H9 (cell line): ENCODE measurements at regions not wholly inside any gene's neighbourhood (a gene's known extent, or its start where the extent isn't known, plus 50 kb on each side); places are given as distances from the start of the nearest gene placed in this dataset.

ENCODE experiments used
- DNase-seq: peaks from one replicate; pipeline ENCODE4 v3.0.0-alpha.2; 2017
- H2AFZ ChIP-seq: one replicate; pipeline ENCODE4 v1.6.1; 2013; ENCODE audit warnings: mild to moderate bottlenecking, low read length, control low read depth, moderate library complexity
- H2AK5ac ChIP-seq: 2 replicates; pipeline ENCODE4 v1.6.1; 2013; ENCODE audit warnings: low read length, control low read depth, mixed read lengths; ENCODE audit not compliant: insufficient read length
- H2BK120ac ChIP-seq: one replicate; pipeline ENCODE4 v1.6.1; 2013; ENCODE audit warnings: low read depth, mild to moderate bottlenecking, low read length, control low read depth, inconsistent platforms; ENCODE audit not compliant: poor library complexity, severe bottlenecking
- H2BK12ac ChIP-seq: 2 replicates; pipeline ENCODE4 v1.6.1; 2013; ENCODE audit warnings: low read length, control low read depth, mixed read lengths, low read depth; ENCODE audit not compliant: insufficient read length
- H2BK15ac ChIP-seq: 2 replicates; pipeline ENCODE4 v1.6.1; 2013; ENCODE audit warnings: low read depth, low read length, control low read depth
- H2BK20ac ChIP-seq: one replicate; pipeline ENCODE4 v1.6.1; 2013; ENCODE audit warnings: low read depth, mild to moderate bottlenecking, low read length, control low read depth, inconsistent platforms; ENCODE audit not compliant: poor library complexity, severe bottlenecking
- H2BK5ac ChIP-seq: 2 replicates; pipeline ENCODE4 v1.6.1; 2013; ENCODE audit warnings: low read length, control low read depth, mixed read lengths; ENCODE audit not compliant: insufficient read length
- H3K14ac ChIP-seq: 2 replicates; pipeline ENCODE4 v1.6.1; 2013; ENCODE audit warnings: low read length, control low read depth; ENCODE audit not compliant: insufficient read depth
- H3K18ac ChIP-seq: 2 replicates; pipeline ENCODE4 v1.6.1; 2013; ENCODE audit warnings: low read depth, mild to moderate bottlenecking, mixed read lengths, low read length, control low read depth; ENCODE audit not compliant: insufficient read length
- H3K23ac ChIP-seq: 2 replicates; pipeline ENCODE4 v1.6.1; 2013; ENCODE audit warnings: low read length, control low read depth, mixed read lengths, low read depth; ENCODE audit not compliant: insufficient read length
- H3K23me2 ChIP-seq: 2 replicates; pipeline ENCODE4 v1.6.1; 2013; ENCODE audit warnings: low read depth, mild to moderate bottlenecking, mixed read lengths, low read length, control low read depth; ENCODE audit not compliant: insufficient read length, poor library complexity, severe bottlenecking
- H3K27ac ChIP-seq: 2 replicates; pipeline ENCODE4 v1.5.1; 2013; ENCODE audit warnings: low read length, control low read depth, mixed read lengths, low read depth; ENCODE audit not compliant: insufficient read length
- H3K27me3 ChIP-seq: 2 replicates; pipeline ENCODE4 v1.6.1; 2013; ENCODE audit warnings: low read length, control low read depth, inconsistent platforms; ENCODE audit not compliant: insufficient read depth
- H3K4ac ChIP-seq: 2 replicates; pipeline ENCODE4 v1.6.1; 2013; ENCODE audit warnings: low read depth, mild to moderate bottlenecking, control low read depth, inconsistent platforms, low read length, moderate library complexity
- H3K4me1 ChIP-seq: 2 replicates; pipeline ENCODE4 v1.6.1; 2013; ENCODE audit warnings: low read length, control low read depth, inconsistent platforms; ENCODE audit not compliant: insufficient read depth
- H3K4me2 ChIP-seq: 2 replicates; pipeline ENCODE4 v1.6.1; 2013; ENCODE audit warnings: low read length, control low read depth, mixed read lengths; ENCODE audit not compliant: insufficient read length, insufficient read depth
- H3K56ac ChIP-seq: 2 replicates; pipeline ENCODE4 v1.6.1; 2013; ENCODE audit warnings: low read depth, mild to moderate bottlenecking, mixed read lengths, low read length, control low read depth; ENCODE audit not compliant: insufficient read length
- H3K79me1 ChIP-seq: 2 replicates; pipeline ENCODE4 v1.6.1; 2013; ENCODE audit warnings: low read depth, mild to moderate bottlenecking, moderate library complexity, low read length, control low read depth, inconsistent platforms; ENCODE audit not compliant: insufficient read depth, poor library complexity, severe bottlenecking
- H3K79me2 ChIP-seq: 2 replicates; pipeline ENCODE4 v1.6.1; 2013; ENCODE audit warnings: low read length, control low read depth, inconsistent platforms; ENCODE audit not compliant: insufficient read depth
- H3K9ac ChIP-seq: 2 replicates; pipeline ENCODE4 v1.6.1; 2013; ENCODE audit warnings: low read length, control low read depth, mixed read lengths; ENCODE audit not compliant: insufficient read length; ENCODE audit errors: extremely low read depth
- H3K9me3 ChIP-seq: one replicate; pipeline ENCODE4 v1.6.1; 2013; ENCODE audit warnings: low read depth, low read length, inconsistent platforms; ENCODE audit not compliant: control insufficient read depth
- H3T11ph ChIP-seq: one replicate; pipeline ENCODE4 v1.6.1; 2013; ENCODE audit warnings: mild to moderate bottlenecking, low read length, control low read depth, inconsistent platforms
- H4K20me1 ChIP-seq: one replicate; pipeline ENCODE4 v1.6.1; 2013; ENCODE audit not compliant: control insufficient read depth, insufficient read length, insufficient read depth
- H4K5ac ChIP-seq: 2 replicates; pipeline ENCODE4 v1.6.1; 2013; ENCODE audit warnings: low read depth, mild to moderate bottlenecking, mixed read lengths, low read length, control low read depth; ENCODE audit not compliant: insufficient read length
- H4K8ac ChIP-seq: replicated peaks from 2 replicates; pipeline ENCODE4 v1.6.1; 2013; ENCODE audit warnings: low read length, control low read depth, mixed read lengths, low read depth; ENCODE audit not compliant: insufficient read length
- H4K91ac ChIP-seq: 2 replicates; pipeline ENCODE4 v1.6.1; 2013; ENCODE audit warnings: low read depth, mild to moderate bottlenecking, moderate library complexity, mixed read lengths, low read length, control low read depth; ENCODE audit not compliant: insufficient read length
- H3K27ac Mint-ChIP-seq, 3 experiments: 2 replicates in 2 of 3; 3 replicates in 1 of 3; pipeline ENCODE4 v1.8.0; 2020 to 2021; ENCODE audit warnings: mixed read lengths in 3 of 3, mild to moderate bottlenecking in 1 of 3, moderate library complexity in 1 of 3
- H3K27me3 Mint-ChIP-seq: 2 replicates; pipeline ENCODE4 v1.8.0; 2021; ENCODE audit warnings: low read depth, mild to moderate bottlenecking, moderate library complexity, mixed read lengths
- H3K36me3 Mint-ChIP-seq, 3 experiments: 2 replicates in 2 of 3; 3 replicates in 1 of 3; pipeline ENCODE4 v1.8.0; 2020 to 2021; ENCODE audit warnings: low read depth in 3 of 3, mixed read lengths in 3 of 3; ENCODE audit not compliant: insufficient read depth in 1 of 3
- H3K4me1 Mint-ChIP-seq, 2 experiments: 2 replicates each; pipeline ENCODE4 v1.8.0; 2020; ENCODE audit warnings: mixed read lengths in 2 of 2
- H3K4me3 Mint-ChIP-seq, 2 experiments: 2 replicates in 1 of 2; 3 replicates in 1 of 2; pipeline ENCODE4 v1.8.0; 2020 to 2021; ENCODE audit warnings: mild to moderate bottlenecking in 2 of 2, mixed read lengths in 2 of 2, moderate library complexity in 1 of 2
- H3K9me3 Mint-ChIP-seq, 2 experiments: 2 replicates in 1 of 2; 3 replicates in 1 of 2; pipeline ENCODE4 v1.8.0; 2020; ENCODE audit warnings: mild to moderate bottlenecking in 2 of 2, mixed read lengths in 2 of 2, moderate library complexity in 1 of 2
- CTCF ChIP-seq: fragments of 200-600 bp; sonication (generic); conservative IDR thresholded peaks from 3 replicates; pipeline ENCODE4 v1.8.0; 2021; ENCODE audit warnings: antibody characterized with exemption, mild to moderate bottlenecking
- whole genome bisulfite sequencing: extraction: QIAGEN DNeasy Blood & Tissue Kit; methylation state at CpG from one replicate; pipeline ENCODE4 v1.1.7; 2013; ENCODE audit warnings: missing lambda C conversion rate, low lambda C conversion rate, mixed read lengths; ENCODE audit not compliant: insufficient read length; ENCODE audit errors: extremely low coverage; 5-methylcytosine and 5-hydroxymethylcytosine counted together

- no peaks in the 10 kb centered on the region for H4K20me1 ChIP-seq
- no peak overlapping the region for H4K8ac ChIP-seq
- H3K23me2 ChIP-seq, result no peaks in the 10 kb centered on the region
- no CpG with 5 or more reads among the region's 3 CpGs for WGBS
- no peak overlapping the region for H2AK5ac ChIP-seq
- H3K4me3 Mint-ChIP-seq, result no peak overlapping the region
- H3K18ac ChIP-seq, result no peak overlapping the region
- no peak overlapping the region for H4K91ac ChIP-seq
- H3K23ac ChIP-seq, result no peak overlapping the region
- H3K27ac Mint-ChIP-seq, result no peak overlapping the region
- no peak overlapping the region for H3K27ac ChIP-seq
- no peak overlapping the region for H2AFZ ChIP-seq
- H3K79me2 ChIP-seq, result no peaks in the 10 kb centered on the region
- H3K79me1 ChIP-seq, result no peaks in the 10 kb centered on the region
- no peaks in the 10 kb centered on the region for H3K27me3 ChIP-seq
- no peak overlapping the region for H2BK5ac ChIP-seq
- TF ChIP-seq CTCF, result peak; percentile 23; the same call in 1 of the 3 replicates
- H3K4ac ChIP-seq, result no peak overlapping the region
- H2BK12ac ChIP-seq, result no peak overlapping the region
- H4K5ac ChIP-seq, result no peak overlapping the region
- peaks cover 5 to 7% of the 10 kb centered on the region in 2 experiments for H3K4me1 Mint-ChIP-seq
- no peak overlapping the region for H3K14ac ChIP-seq
- H3T11ph ChIP-seq, result no peak overlapping the region
- no peaks in the 10 kb centered on the region for H3K9me3 ChIP-seq
- H3K4me2 ChIP-seq, result no peak overlapping the region
- H3K36me3 Mint-ChIP-seq, result no peaks in the 10 kb centered on the region
- H3K56ac ChIP-seq, result no peak overlapping the region
- no peak overlapping the region for H3K9ac ChIP-seq
- no peaks in the 10 kb centered on the region for H3K4me1 ChIP-seq
- DNase-seq, result no peak
- no peaks in the 10 kb centered on the region for H3K27me3 Mint-ChIP-seq
- no peak overlapping the region for H2BK20ac ChIP-seq
- no peaks in the 10 kb centered on the region for H3K9me3 Mint-ChIP-seq
- no peak overlapping the region for H2BK120ac ChIP-seq
- H2BK15ac ChIP-seq, result no peak overlapping the region
Observed at GRCh38 chr1:73635021-73635420, 563.0 kb downstream of the LRRIQ3 start.
